ENCODE measurements at regions not wholly inside any gene's neighbourhood (a gene's known extent, or its start where the extent isn't known, plus 50 kb on each side); places are given as distances from the start of the nearest gene placed in this dataset.

GRCh38 chr9:698276-698675 is 143.2 kb upstream of the DMRT1 start:
- Histone ChIP-seq H3K27ac (ENCODE audit: insufficient read depth, low read length) (peak overlapping the region; percentile 85), H3K14ac (replicated peaks; ENCODE audit: low read depth, low read length) (peak overlapping the region; percentile 69), H3K36me3 (ENCODE audit: control insufficient read depth, insufficient read depth, low read length) (no peaks in the 10 kb centered on the region), H3K4me2 (ENCODE audit: low read depth, low read length) (peak overlapping the region; percentile 9; the same call in 1 of the 2 replicates), H4K20me1 (ENCODE audit: insufficient read depth, low read length) (no peaks in the 10 kb centered on the region), H4K8ac (ENCODE audit: low read depth in 2 of 2, low read length in 2 of 2) (peak overlapping the region; percentile 45 to 59; a peak in 2 of 4 replicates), H2AK5ac (ENCODE audit: low read depth, low read length) (peak overlapping the region; percentile 96), H3K27me3 (ENCODE audit: control insufficient read depth, insufficient read depth, low read length) (no peaks in the 10 kb centered on the region), H2BK15ac (ENCODE audit: low read depth, low read length) (peak overlapping the region; percentile 62), H3K9me1 (ENCODE audit: insufficient read depth, low read length) (peaks cover 25% of the 10 kb centered on the region), H3K9ac (ENCODE audit: low read depth, low read length) (no peak overlapping the region), H3K79me1 (ENCODE audit: low read depth in 1 of 2, low read length in 2 of 2) (peaks cover 23 to 69% of the 10 kb centered on the region in 2 experiments), H3K4me3 (ENCODE audit: insufficient read depth, low read depth, low read length) (no peak overlapping the region), H2BK20ac (ENCODE audit: low read depth, low read length) (peak overlapping the region; percentile 95), H3K23ac (ENCODE audit: low read depth, low read length) (peak overlapping the region; percentile 83), H3K4ac (ENCODE audit: low read depth, low read length) (peak overlapping the region; percentile 92), H3K18ac (ENCODE audit: low read depth, low read length) (peak overlapping the region; percentile 76), H2AK9ac (replicated peaks; ENCODE audit: low read depth, low read length, poor library complexity) (peak overlapping the region; percentile 85), H4K5ac (ENCODE audit: low read depth, low read length) (peak overlapping the region; percentile 62; the same call in 1 of the 2 replicates), H3K56ac (ENCODE audit: extremely low read depth, insufficient read depth, low read length) (no peak overlapping the region), H2BK120ac (ENCODE audit: low read depth, low read length) (peak overlapping the region; percentile 93), H3K9me3 (ENCODE audit: control insufficient read depth, insufficient read depth, low read length) (no peaks in the 10 kb centered on the region), H2AFZ (replicated peaks; ENCODE audit: low read length, poor library complexity) (peak overlapping the region; percentile 70), H2BK5ac (ENCODE audit: low read depth, low read length, poor library complexity, severe bottlenecking) (peak overlapping the region; percentile 91), H3K4me1 (ENCODE audit: control insufficient read depth, insufficient read depth, low read length) (peaks cover 37% of the 10 kb centered on the region), H4K91ac (ENCODE audit: insufficient read depth, low read depth, low read length) (peak overlapping the region; percentile 75)
- peak; percentile 68 for DNase-seq
- in situ Hi-C loops (cut with MboI; ENCODE audit: low sequenced_read_pairs) (no loop called here), intact Hi-C loops (cut with micrococcal nuclease) (no loop called here), dilution Hi-C loops (cut with HindIII; ENCODE audit: low sequenced_read_pairs, unreplicated experiment) (no loop called here)
- POLR2A ChIA-PET (ENCODE audit: unreplicated experiment), result no interaction called here
- BruUV-seq (replicated peaks), result no TSS peak
- CTCF ChIA-PET, result interaction anchor here (0.6 kb wide), 1 partner anchor 1350 kb away, joined by 5 read pairs; no protein-coding TSS in a partner anchor
- TF ChIP-seq FOS (IDR thresholded peaks at IDR 0.05; ENCODE audit: low read depth, low read length) (peak; percentile 85), CHD1 (IDR thresholded peaks at IDR 0.05; ENCODE audit: low read depth, low read length) (no peak), CEBPB (IDR thresholded peaks at IDR 0.05; ENCODE audit: low read depth, low read length) (peak; percentile 5; the same call in 1 of the 2 replicates), POLR2A (IDR thresholded peaks at IDR 0.05; ENCODE audit: low read depth, low read length) (no peak), BHLHE40 (IDR thresholded peaks at IDR 0.05; ENCODE audit: low read depth, low read length) (no peak; the same call in 1 of the 2 replicates)
- TF ChIP-seq, protein P1, sequence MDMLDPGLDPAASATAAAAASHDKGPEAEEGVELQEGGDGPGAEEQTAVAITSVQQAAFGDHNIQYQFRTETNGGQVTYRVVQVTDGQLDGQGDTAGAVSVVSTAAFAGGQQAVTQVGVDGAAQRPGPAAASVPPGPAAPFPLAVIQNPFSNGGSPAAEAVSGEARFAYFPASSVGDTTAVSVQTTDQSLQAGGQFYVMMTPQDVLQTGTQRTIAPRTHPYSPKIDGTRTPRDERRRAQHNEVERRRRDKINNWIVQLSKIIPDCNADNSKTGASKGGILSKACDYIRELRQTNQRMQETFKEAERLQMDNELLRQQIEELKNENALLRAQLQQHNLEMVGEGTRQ (IDR thresholded peaks at IDR 0.05; ENCODE audit: low read depth, low read length), result no peak
- 50% methylated on average over 1 of the region's 5 CpGs; no CpG with 5 or more reads in 1 of the 2 experiments for WGBS, 2 experiments (ENCODE audit: extremely low coverage in 2 of 2, insufficient read length in 1 of 2)
- peak; percentile 15 for ATAC-seq (ENCODE audit: low read depth)

All from IMR-90 (cell line).